Heart left ventricle (tissue), 13 donors: ENCODE measurements at regions not wholly inside any gene's neighbourhood (a gene's known extent, or its start where the extent isn't known, plus 50 kb on each side); places are given as distances from the start of the nearest gene placed in this dataset.

Experiments used
- CTCF ChIP-seq, 12 donors: fragments of 200-600 bp; sonication (generic) in 4 of 12; IDR thresholded peaks; one replicate each; pipeline versions ENCODE4 v1.5.0 to v1.8.0; 2018 to 2022; ENCODE audit warnings: antibody characterized with exemption in 12 of 12, mild to moderate bottlenecking in 5 of 12
- POLR2A ChIP-seq, 2 donors: fragments of 450-650 bp; IDR thresholded peaks; one replicate each; pipeline ENCODE4 v1.6.1; 2017; ENCODE audit warnings: antibody characterized with exemption in 2 of 2, mild to moderate bottlenecking in 2 of 2, moderate library complexity in 2 of 2
- donor health status: ischemic (EF 13 %, LVEDD 7.1; RV severe dilation, severe dysfunction).
- donor health status: DM: no; HTN: yes; CAD: no.
- donor health status: DM: no; HTN: no; CAD: no.
- donor health status: ischemic (EF 25% LVEDD 6.9; RV normal size, moderate dysfunction).
- donor health status: ischemic (EF 25% LVEDD 5.7; RV mildly dilated, moderate dysfunction).
- donor health status: ischemic (EF 35%, LVEDD 5.7; RV mildly dilated, moderate dysfunction).
- donor health status: nonischemic (EF 11% LVEDD 7.7; RV severe dilation, severe dysfunction).
- donor health status: DM: yes; HTN: yes; CAD: no.
- donor health status: PGD.
- donor health status: ischemic (EF 29% LVEDD 5.4; RV normal size, mild dysfunction).
- donor health status: nonischemic (EF 23%, LVEDD 6.1; RV moderate dilation, normal function).

GRCh38 chr1:221888801-221889200 lies 146.9 kb upstream of the DUSP10 start:
- TF ChIP-seq POLR2A (IDR thresholded peaks at IDR 0.05) = no peak
- TF ChIP-seq CTCF (IDR thresholded peaks at IDR 0.05) = no peak
